NB4 (cell line): ENCODE measurements at regions not wholly inside any gene's neighbourhood (a gene's known extent, or its start where the extent isn't known, plus 50 kb on each side); places are given as distances from the start of the nearest gene placed in this dataset.

Experiments
- MYC ChIP-seq: IDR thresholded peaks from 2 replicates; pipeline ENCODE4 v1.6.1; 2011; ENCODE audit warnings: low read depth, low read length
- POLR2A ChIP-seq: IDR thresholded peaks from 2 replicates; pipeline ENCODE4 v1.6.1; 2011; ENCODE audit warnings: mild to moderate bottlenecking; ENCODE audit not compliant: insufficient read length; ENCODE audit errors: extremely low read depth
- TF ChIP-seq, protein P1 (sequence below): IDR thresholded peaks from one replicate; pipeline ENCODE4 v1.5.1; 2012; ENCODE audit warnings: low read depth, low read length

DNA sequence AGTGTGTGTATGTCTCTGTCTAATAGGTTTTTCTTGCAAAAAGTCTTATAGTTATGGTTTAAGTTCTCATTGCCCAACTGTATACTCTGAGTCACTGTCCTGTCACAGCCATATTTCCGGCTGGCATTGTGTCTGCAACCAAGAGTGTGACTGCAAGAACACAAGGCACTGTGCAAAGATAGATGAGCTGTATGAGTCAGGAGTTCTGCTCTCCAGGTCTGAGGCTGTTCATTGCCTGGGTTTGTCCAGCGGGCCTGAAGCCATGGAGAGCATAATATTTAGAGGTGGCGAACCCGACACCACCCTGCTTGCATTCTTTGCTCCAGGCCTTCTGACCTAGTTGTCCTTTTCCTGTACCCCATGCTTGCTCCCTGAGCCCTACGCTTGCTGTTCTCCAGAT, 50.9 kb upstream of the CNIH3 start:
- peak; percentile 23 for TF ChIP-seq POLR2A
- TF ChIP-seq, protein P1, sequence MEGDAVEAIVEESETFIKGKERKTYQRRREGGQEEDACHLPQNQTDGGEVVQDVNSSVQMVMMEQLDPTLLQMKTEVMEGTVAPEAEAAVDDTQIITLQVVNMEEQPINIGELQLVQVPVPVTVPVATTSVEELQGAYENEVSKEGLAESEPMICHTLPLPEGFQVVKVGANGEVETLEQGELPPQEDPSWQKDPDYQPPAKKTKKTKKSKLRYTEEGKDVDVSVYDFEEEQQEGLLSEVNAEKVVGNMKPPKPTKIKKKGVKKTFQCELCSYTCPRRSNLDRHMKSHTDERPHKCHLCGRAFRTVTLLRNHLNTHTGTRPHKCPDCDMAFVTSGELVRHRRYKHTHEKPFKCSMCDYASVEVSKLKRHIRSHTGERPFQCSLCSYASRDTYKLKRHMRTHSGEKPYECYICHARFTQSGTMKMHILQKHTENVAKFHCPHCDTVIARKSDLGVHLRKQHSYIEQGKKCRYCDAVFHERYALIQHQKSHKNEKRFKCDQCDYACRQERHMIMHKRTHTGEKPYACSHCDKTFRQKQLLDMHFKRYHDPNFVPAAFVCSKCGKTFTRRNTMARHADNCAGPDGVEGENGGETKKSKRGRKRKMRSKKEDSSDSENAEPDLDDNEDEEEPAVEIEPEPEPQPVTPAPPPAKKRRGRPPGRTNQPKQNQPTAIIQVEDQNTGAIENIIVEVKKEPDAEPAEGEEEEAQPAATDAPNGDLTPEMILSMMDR: no peak
- peak; percentile 70 for TF ChIP-seq MYC
